Keratinocyte (primary cell): ENCODE measurements at regions not wholly inside any gene's neighbourhood (a gene's known extent, or its start where the extent isn't known, plus 50 kb on each side); places are given as distances from the start of the nearest gene placed in this dataset.

Experiments used
- DNase-seq: peaks from one replicate; pipeline ENCODE4 v3.0.0-alpha.2; 2011; ENCODE audit warnings: low read depth, missing footprints, low spot score
- FAIRE-seq: peaks from 2 replicates; lab custom pipeline; 2011; peaks lifted over from hg19 to GRCh38; lab: Jason Lieb, UNC
- H2AFZ ChIP-seq: 2 replicates; pipeline ENCODE4 v1.6.0; 2012; ENCODE audit warnings: low read length, control low read depth, inconsistent platforms; ENCODE audit not compliant: control insufficient read depth
- H3K27ac ChIP-seq: 2 replicates; pipeline ENCODE4 v1.5.1; 2011; ENCODE audit warnings: low read length; ENCODE audit not compliant: control insufficient read depth, insufficient read depth
- H3K27me3 ChIP-seq: 3 replicates; pipeline ENCODE4 v1.6.0; 2011; ENCODE audit warnings: low read length; ENCODE audit not compliant: control insufficient read depth, insufficient read depth; ENCODE audit errors: extremely low read depth
- H3K36me3 ChIP-seq, 2 experiments: 2 replicates in 1 of 2; 3 replicates in 1 of 2; pipeline ENCODE4 v1.5.1; 2011; ENCODE audit warnings: low read length in 2 of 2, mild to moderate bottlenecking in 1 of 2; ENCODE audit not compliant: control insufficient read depth in 2 of 2, insufficient read depth in 2 of 2; ENCODE audit errors: extremely low read depth in 1 of 2
- H3K4me1 ChIP-seq: 3 replicates; pipeline ENCODE4 v1.5.1; 2011; ENCODE audit warnings: low read length; ENCODE audit not compliant: control insufficient read depth, insufficient read depth; ENCODE audit errors: extremely low read depth
- H3K4me2 ChIP-seq: 3 replicates; pipeline ENCODE4 v1.6.0; 2011; ENCODE audit warnings: low read depth, low read length; ENCODE audit not compliant: control insufficient read depth, insufficient read depth; ENCODE audit errors: extremely low read depth
- H3K4me3 ChIP-seq, 3 experiments: fragments of 200-600 bp in 1 of 3; sonication (generic) in 1 of 3; 2 replicates in 2 of 3; 3 replicates in 1 of 3; pipeline ENCODE4 v1.5.1; 2011 to 2016; ENCODE audit warnings: low read length in 3 of 3, mild to moderate bottlenecking in 3 of 3, control low read depth in 2 of 3, inconsistent platforms in 1 of 3, low read depth in 1 of 3, mixed read lengths in 1 of 3, mixed run types in 1 of 3, moderate library complexity in 1 of 3; ENCODE audit not compliant: control insufficient read depth in 2 of 3, insufficient read depth in 2 of 3; ENCODE audit errors: extremely low read depth in 1 of 3
- H3K79me2 ChIP-seq: 2 replicates; pipeline ENCODE4 v1.6.0; 2012; ENCODE audit warnings: low read length; ENCODE audit not compliant: control insufficient read depth, insufficient read depth
- H3K9ac ChIP-seq: 3 replicates; pipeline ENCODE4 v1.6.0; 2011; ENCODE audit warnings: low read length; ENCODE audit not compliant: control insufficient read depth, insufficient read depth; ENCODE audit errors: extremely low read depth
- H3K9me1 ChIP-seq: 3 replicates; pipeline ENCODE4 v1.6.0; 2011; ENCODE audit warnings: low read length; ENCODE audit not compliant: control insufficient read depth, insufficient read depth; ENCODE audit errors: extremely low read depth
- H3K9me3 ChIP-seq: 2 replicates; pipeline ENCODE4 v1.5.1; 2012; ENCODE audit warnings: low read depth, low read length; ENCODE audit not compliant: control insufficient read depth
- H4K20me1 ChIP-seq: 3 replicates; pipeline ENCODE4 v1.6.0; 2011; ENCODE audit warnings: low read length; ENCODE audit not compliant: control insufficient read depth, insufficient read depth; ENCODE audit errors: extremely low read depth
- CTCF ChIP-seq, 3 experiments: IDR thresholded peaks in 1 of 3; conservative IDR thresholded peaks in 1 of 3; optimal IDR thresholded peaks in 1 of 3; 2 replicates in 2 of 3; 3 replicates in 1 of 3; pipeline versions ENCODE3 to v1.5.1; 2011; ENCODE audit warnings: low read length in 3 of 3, mild to moderate bottlenecking in 3 of 3, moderate library complexity in 2 of 3, control low read depth in 1 of 3, inconsistent platforms in 1 of 3; ENCODE audit not compliant: insufficient read depth in 2 of 3; ENCODE audit errors: extremely low read depth in 1 of 3
- EZH2 ChIP-seq: IDR thresholded peaks from one replicate; pipeline ENCODE4 v1.6.1; 2012; ENCODE audit warnings: inconsistent platforms, mild to moderate bottlenecking, low read length, moderate library complexity
- dilution Hi-C: fragments of 300-500 bp; cut with MboI; formaldehyde crosslinking; loops from one replicate; pipeline ENCODE4 v1.7.0; 2020; ENCODE audit warnings: low sequenced_read_pairs; ENCODE audit not compliant: extremely low pct_ligation_motif_present

GRCh38 chr3:155024006-155024638 lies 56.0 kb upstream of the MME start:
- DNase-seq (no peak), FAIRE-seq (no peak)
- Histone ChIP-seq H3K4me2 (no peak overlapping the region), H3K27me3 (no peaks in the 10 kb centered on the region), H2AFZ (no peak overlapping the region), H3K79me2 (no peaks in the 10 kb centered on the region), H3K4me1 (no peaks in the 10 kb centered on the region), H3K36me3 (no peaks in the 10 kb centered on the region), H3K9me3 (no peaks in the 10 kb centered on the region), H4K20me1 (no peaks in the 10 kb centered on the region), H3K9ac (no peak overlapping the region), H3K27ac (no peak overlapping the region), H3K9me1 (no peaks in the 10 kb centered on the region), H3K4me3 (no peak overlapping the region)
- dilution Hi-C loops, result no loop called here
- TF ChIP-seq EZH2, result no peak
- no peak for TF ChIP-seq CTCF (optimal IDR thresholded peaks at IDR 0.05 in 1 of 3, IDR thresholded peaks at IDR 0.05 in 1 of 3, conservative IDR thresholded peaks at IDR 0.05 in 1 of 3; ENCODE audit: extremely low read depth in 1 of 3, insufficient read depth in 2 of 3, low read length in 3 of 3)

GRCh38 chr3:155022896-155023295 lies 57.2 kb upstream of the MME start:
- Histone ChIP-seq H3K36me3 (no peaks in the 10 kb centered on the region), H2AFZ (no peak overlapping the region), H3K79me2 (no peaks in the 10 kb centered on the region), H3K27ac (no peak overlapping the region), H3K9me1 (no peaks in the 10 kb centered on the region), H3K4me1 (peaks cover 5% of the 10 kb centered on the region), H4K20me1 (no peaks in the 10 kb centered on the region), H3K4me3 (no peak overlapping the region), H3K27me3 (no peaks in the 10 kb centered on the region), H3K9me3 (no peaks in the 10 kb centered on the region), H3K4me2 (no peak overlapping the region), H3K9ac (no peak overlapping the region)
- dilution Hi-C loops, result no loop called here
- TF ChIP-seq CTCF (optimal IDR thresholded peaks at IDR 0.05 in 1 of 3, IDR thresholded peaks at IDR 0.05 in 1 of 3, conservative IDR thresholded peaks at IDR 0.05 in 1 of 3; ENCODE audit: extremely low read depth in 1 of 3, insufficient read depth in 2 of 3, low read length in 3 of 3), result no peak
- no peak for TF ChIP-seq EZH2
- DNase-seq (no peak), FAIRE-seq (no peak)
